ENCODE measurements at regions not wholly inside any gene's neighbourhood (a gene's known extent, or its start where the extent isn't known, plus 50 kb on each side); places are given as distances from the start of the nearest gene placed in this dataset.
A peak's percentile ranks its signal among the peaks of the same experiment; 100 is the strongest.

- Mint-ChIP-seq H3K36me3 (ENCODE audit: low read depth) (peaks cover under 1% of the 10 kb centered on the region), H3K27me3 (ENCODE audit: insufficient read depth, low read depth, poor library complexity) (no peaks in the 10 kb centered on the region), H3K4me3 (no peak overlapping the region), H3K27ac (no peak overlapping the region), H3K4me1 (no peaks in the 10 kb centered on the region), H3K9me3 (peaks cover under 1% of the 10 kb centered on the region)
- Histone ChIP-seq H3K36me3 (ENCODE audit: insufficient read depth) (no peaks in the 10 kb centered on the region), H2AFZ (no peak overlapping the region), H3K27me3 (ENCODE audit: insufficient read depth) (no peaks in the 10 kb centered on the region), H3K27ac (ENCODE audit: low read depth) (no peak overlapping the region), H3K4me1 (ENCODE audit: insufficient read depth) (no peaks in the 10 kb centered on the region), H4K20me1 (replicated peaks; ENCODE audit: insufficient read depth) (no peaks in the 10 kb centered on the region), H3K4me3 (no peak overlapping the region), H3K9me2 (ENCODE audit: insufficient read depth) (peaks cover 4% of the 10 kb centered on the region; the same call in 1 of the 2 replicates), H3K4me2 (no peak overlapping the region), H3F3A (replicated peaks; ENCODE audit: low read depth) (no peaks in the 10 kb centered on the region), H3K79me2 (replicated peaks; ENCODE audit: insufficient read depth) (no peaks in the 10 kb centered on the region)
- ATAC-seq (no peak), DNase-seq (ENCODE audit: low spot score) (no peak)
- TF ChIP-seq CTCF (conservative IDR thresholded peaks at IDR 0.05; ENCODE audit: low read depth in 2 of 2), result peak in 1 of 2 experiments; percentile 28; a peak in 2 of 4 replicates
- no peak for TF ChIP-seq ZNF462 (CRISPR knock-in tag; IDR thresholded peaks at IDR 0.05)
Observed at GRCh38 chr6:156283091-156283490, 494.1 kb upstream of the ARID1B start.

DNA sequence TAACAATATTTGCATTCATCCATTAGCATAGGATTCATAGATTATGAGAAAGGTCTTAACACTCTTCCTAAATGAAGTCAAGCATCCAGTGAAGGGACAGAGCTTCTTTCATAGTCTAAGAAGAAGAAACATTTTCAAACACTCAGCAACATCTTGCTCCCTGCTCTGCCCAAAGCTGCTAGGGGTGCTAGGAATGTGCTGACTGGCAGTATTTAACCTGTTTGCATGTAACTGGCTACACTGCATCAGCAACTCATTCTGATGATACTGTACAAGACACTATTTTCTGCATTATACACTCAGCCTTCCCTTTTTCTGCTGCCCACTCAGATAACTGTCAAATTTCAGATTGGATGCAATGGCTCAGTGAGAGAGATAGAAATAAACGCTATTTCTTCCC, 495.1 kb upstream of the ARID1B start:
- Mint-ChIP-seq H3K4me3 (no peak overlapping the region), H3K27ac (no peak overlapping the region), H3K27me3 (ENCODE audit: insufficient read depth, low read depth, poor library complexity) (no peaks in the 10 kb centered on the region), H3K36me3 (ENCODE audit: low read depth) (peaks cover 7% of the 10 kb centered on the region), H3K9me3 (peaks cover 7% of the 10 kb centered on the region), H3K4me1 (no peaks in the 10 kb centered on the region)
- H3K4me2 ChIP-seq, result no peak overlapping the region
- peaks cover 4% of the 10 kb centered on the region; the same call in 1 of the 2 replicates for H3K9me2 ChIP-seq (ENCODE audit: insufficient read depth)
- H3K4me1 ChIP-seq (ENCODE audit: insufficient read depth), result no peaks in the 10 kb centered on the region
- no peaks in the 10 kb centered on the region for H3K27me3 ChIP-seq (ENCODE audit: insufficient read depth)
- no peak overlapping the region for H3K27ac ChIP-seq (ENCODE audit: low read depth)
- no peak overlapping the region for H3K4me3 ChIP-seq
- ATAC-seq (no peak), DNase-seq (ENCODE audit: low spot score) (no peak)
- H3F3A ChIP-seq (replicated peaks; ENCODE audit: low read depth), result no peaks in the 10 kb centered on the region
- H4K20me1 ChIP-seq (replicated peaks; ENCODE audit: insufficient read depth), result no peaks in the 10 kb centered on the region
- H3K36me3 ChIP-seq (ENCODE audit: insufficient read depth), result 0 out of 2 replicates have a peak, but pooled peaks cover 3% of the 10 kb centered on the region
- H2AFZ ChIP-seq, result no peak overlapping the region
- H3K79me2 ChIP-seq (replicated peaks; ENCODE audit: insufficient read depth), result no peaks in the 10 kb centered on the region
- TF ChIP-seq JUNB (IDR thresholded peaks at IDR 0.05; ENCODE audit: unreplicated experiment), result no peak
- no peak for TF ChIP-seq ZNF462 (CRISPR knock-in tag; IDR thresholded peaks at IDR 0.05)
- no peak for TF ChIP-seq STAT1 (IDR thresholded peaks at IDR 0.05; ENCODE audit: unreplicated experiment)

Measured in GM23338 (cell line).